ENCODE measurements at regions not wholly inside any gene's neighbourhood (a gene's known extent, or its start where the extent isn't known, plus 50 kb on each side); places are given as distances from the start of the nearest gene placed in this dataset.
A peak's percentile ranks its signal among the peaks of the same experiment; 100 is the strongest.

GRCh38 chr4:26136615-26137014, 184.2 kb upstream of the RBPJ start:
- Mint-ChIP-seq H3K4me3 (no peak overlapping the region), H3K9me3 (no peaks in the 10 kb centered on the region), H3K36me3 (peaks cover 16% of the 10 kb centered on the region), H3K27ac (no peak overlapping the region), H3K4me1 (peaks cover 86% of the 10 kb centered on the region)
- ATAC-seq (no peak), DNase-seq (ENCODE audit: low spot score in 2 of 2) (no peak)

DNA sequence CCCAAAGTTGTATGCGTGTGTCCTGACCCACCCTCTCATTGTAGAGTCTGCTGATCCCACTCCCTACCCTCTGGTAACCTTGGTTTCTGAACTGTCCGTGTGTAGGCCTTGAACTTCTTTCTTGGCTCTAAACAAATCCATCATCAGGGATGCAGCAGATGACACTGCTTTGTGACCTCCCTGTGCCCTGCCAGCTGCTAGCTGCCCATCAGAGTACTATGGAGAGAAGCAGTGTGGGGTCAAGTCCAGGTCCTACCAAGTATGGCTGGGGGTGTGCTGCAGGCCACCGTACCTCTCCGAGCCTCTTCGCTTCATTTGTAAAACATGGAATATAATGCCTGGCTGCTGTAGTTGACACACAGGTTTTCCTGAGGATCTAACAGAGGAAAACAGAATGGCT, 183.5 kb upstream of the RBPJ start:
- Mint-ChIP-seq H3K36me3 (peaks cover 9% of the 10 kb centered on the region), H3K27ac (no peak overlapping the region), H3K9me3 (no peaks in the 10 kb centered on the region), H3K4me1 (peaks cover 86% of the 10 kb centered on the region), H3K4me3 (no peak overlapping the region)
- DNase-seq (ENCODE audit: low spot score in 2 of 2) (no peak), ATAC-seq (no peak)

GRCh38 chr4:26139310-26139924, 181.4 kb upstream of the RBPJ start:
- Mint-ChIP-seq H3K4me3 (peak overlapping the region; percentile 19), H3K9me3 (no peaks in the 10 kb centered on the region), H3K4me1 (peaks cover 70% of the 10 kb centered on the region), H3K36me3 (no peaks in the 10 kb centered on the region), H3K27ac (peak overlapping the region; percentile 48)
- ATAC-seq (peak; percentile 82), DNase-seq (ENCODE audit: low spot score in 2 of 2) (no peak)

GRCh38 chr4:26140150-26140898, 180.5 kb upstream of the RBPJ start:
- no peaks in the 10 kb centered on the region for H3K36me3 Mint-ChIP-seq
- H3K4me1 Mint-ChIP-seq, result peaks cover 70% of the 10 kb centered on the region
- ATAC-seq, result peak; percentile 11
- H3K4me3 Mint-ChIP-seq, result no peak overlapping the region
- no peak for DNase-seq (ENCODE audit: low spot score in 2 of 2)
- H3K9me3 Mint-ChIP-seq, result no peaks in the 10 kb centered on the region
- H3K27ac Mint-ChIP-seq, result peak overlapping the region; percentile 48

GRCh38 chr4:26141051-26141721, 179.6 kb upstream of the RBPJ start:
- Mint-ChIP-seq H3K4me3 (peak overlapping the region; percentile 11), H3K9me3 (no peaks in the 10 kb centered on the region), H3K27ac (peak overlapping the region; percentile 10), H3K4me1 (peaks cover 65% of the 10 kb centered on the region), H3K36me3 (no peaks in the 10 kb centered on the region)
- ATAC-seq, result no peak
- no peak for DNase-seq (ENCODE audit: low spot score in 2 of 2)

DNA sequence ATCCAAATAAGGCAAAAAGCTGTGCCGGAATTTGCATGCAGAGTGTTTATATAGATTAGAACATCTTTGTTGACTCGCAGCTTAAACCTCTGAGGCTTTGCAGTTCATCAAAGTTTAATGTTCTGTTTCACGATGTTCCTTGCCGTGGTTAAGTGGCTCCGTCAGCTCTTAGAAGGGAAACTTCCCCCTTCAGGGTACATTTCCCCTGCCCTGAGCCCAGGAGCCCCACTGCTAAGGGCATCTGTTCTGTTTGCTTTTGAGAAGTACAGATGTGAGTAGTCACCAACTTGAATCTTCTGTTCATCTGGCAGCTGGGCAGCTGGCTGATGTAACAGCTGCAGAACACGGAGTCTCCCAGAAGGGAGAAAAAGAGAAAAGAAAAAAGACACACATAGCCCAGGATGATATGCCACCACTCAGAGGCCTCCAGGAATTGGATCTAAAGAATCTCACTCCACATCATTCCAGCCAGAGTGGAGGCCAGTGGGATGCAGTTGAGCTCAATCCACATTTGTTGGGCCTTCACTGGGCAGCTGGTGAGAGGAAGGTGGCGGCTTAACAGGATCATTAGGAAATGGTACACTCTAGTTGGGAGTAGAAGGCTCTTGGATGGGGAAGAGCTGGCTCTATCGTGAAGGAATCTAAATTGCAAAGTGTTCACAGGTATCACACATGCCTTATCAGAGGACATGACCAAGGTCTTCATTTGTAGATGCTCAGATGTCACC, 178.7 kb upstream of the RBPJ start:
- DNase-seq (ENCODE audit: low spot score in 2 of 2), result no peak
- no peaks in the 10 kb centered on the region for H3K9me3 Mint-ChIP-seq
- H3K4me1 Mint-ChIP-seq, result peaks cover 62% of the 10 kb centered on the region
- peak; percentile 46 for ATAC-seq
- H3K27ac Mint-ChIP-seq, result peak overlapping the region; percentile 10
- no peaks in the 10 kb centered on the region for H3K36me3 Mint-ChIP-seq
- H3K4me3 Mint-ChIP-seq, result peak overlapping the region; percentile 11

GRCh38 chr4:26144526-26145155, 176.2 kb upstream of the RBPJ start:
- peaks cover 55% of the 10 kb centered on the region for H3K4me1 Mint-ChIP-seq
- ATAC-seq, result no peak
- no peak for DNase-seq (ENCODE audit: low spot score in 2 of 2)
- H3K4me3 Mint-ChIP-seq, result peak overlapping the region; percentile 53
- no peaks in the 10 kb centered on the region for H3K36me3 Mint-ChIP-seq
- H3K27ac Mint-ChIP-seq, result peak overlapping the region; percentile 79
- no peaks in the 10 kb centered on the region for H3K9me3 Mint-ChIP-seq

DNA sequence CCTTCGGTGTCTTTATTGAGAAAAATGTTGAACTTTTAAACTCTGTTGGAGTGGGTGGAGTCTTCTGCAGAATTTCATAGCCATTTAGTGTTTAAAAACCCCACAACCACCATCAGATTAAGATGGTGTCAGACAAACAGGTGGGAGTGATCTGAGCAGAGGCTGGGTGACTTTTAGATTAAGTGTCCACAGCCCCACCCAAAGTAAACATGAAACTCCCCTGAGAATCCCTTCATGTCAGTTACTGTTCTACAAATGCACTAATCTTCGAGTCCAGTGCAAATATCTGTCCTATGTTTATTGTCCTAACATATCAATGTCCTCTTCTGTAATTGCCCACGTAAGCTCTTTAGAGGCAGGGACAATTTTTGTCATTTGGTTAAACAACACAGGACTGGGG, 175.6 kb upstream of the RBPJ start:
- Mint-ChIP-seq H3K36me3 (no peaks in the 10 kb centered on the region), H3K4me1 (peaks cover 53% of the 10 kb centered on the region), H3K9me3 (no peaks in the 10 kb centered on the region), H3K27ac (peak overlapping the region; percentile 79), H3K4me3 (peak overlapping the region; percentile 53)
- ATAC-seq, result peak; percentile 82
- no peak for DNase-seq (ENCODE audit: low spot score in 2 of 2)

DNA sequence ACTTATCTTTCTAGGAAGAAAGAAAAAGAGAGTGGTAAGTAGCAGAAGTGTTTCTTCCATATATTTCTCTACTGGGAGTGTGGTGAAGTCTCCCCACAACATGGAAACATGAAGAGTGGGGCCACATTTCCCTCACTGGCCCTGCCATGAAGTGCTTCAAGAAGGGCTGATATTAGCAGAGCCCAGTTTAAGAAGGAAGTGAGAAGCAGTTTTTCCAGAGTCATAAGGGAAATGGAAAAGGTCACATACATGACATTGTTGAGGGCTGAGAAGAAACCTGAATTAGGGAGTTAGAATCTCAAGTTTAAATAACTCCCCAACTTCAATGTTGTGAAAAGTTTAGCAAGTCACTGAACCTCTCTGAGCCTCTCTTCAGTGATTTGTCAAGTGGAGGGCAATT, 171.9 kb upstream of the RBPJ start:
- H3K4me1 Mint-ChIP-seq, result peaks cover 51% of the 10 kb centered on the region
- H3K4me3 Mint-ChIP-seq, result no peak overlapping the region

GRCh38 chr4:26150948-26151347, 169.9 kb upstream of the RBPJ start:
- no peaks in the 10 kb centered on the region for H3K36me3 Mint-ChIP-seq
- peaks cover 44% of the 10 kb centered on the region for H3K4me1 Mint-ChIP-seq
- no peak for DNase-seq (ENCODE audit: low spot score in 2 of 2)
- ATAC-seq, result peak; percentile 77
- H3K27ac Mint-ChIP-seq, result peak overlapping the region; percentile 78
- H3K9me3 Mint-ChIP-seq, result no peaks in the 10 kb centered on the region
- H3K4me3 Mint-ChIP-seq, result no peak overlapping the region

More for the DNA sequence above, 171.9 kb upstream of the RBPJ start:
- Mint-ChIP-seq H3K9me3 (no peaks in the 10 kb centered on the region), H3K27ac (peak overlapping the region; percentile 76), H3K36me3 (no peaks in the 10 kb centered on the region)
- DNase-seq (ENCODE audit: low spot score in 2 of 2) (no peak), ATAC-seq (no peak)

DNA sequence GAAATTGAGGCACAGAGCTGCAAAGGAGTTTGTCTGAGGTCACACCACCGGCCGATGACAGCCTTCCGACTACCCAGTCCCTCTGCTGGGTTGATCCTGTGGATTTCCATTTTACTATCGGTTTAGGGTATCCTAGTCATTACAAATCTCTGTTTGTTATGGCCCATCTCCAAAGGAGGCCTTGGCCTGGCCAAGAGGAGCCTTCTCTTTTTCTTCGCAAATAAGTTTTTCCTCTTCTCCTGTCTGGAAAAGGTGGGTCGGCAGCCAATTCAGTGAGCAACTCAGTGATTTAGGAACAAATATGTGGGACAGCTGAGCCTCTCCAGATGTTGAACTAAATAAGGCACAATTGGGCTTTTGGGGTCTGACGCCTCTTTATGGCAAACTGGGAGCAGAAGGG, 169.2 kb upstream of the RBPJ start:
- DNase-seq (ENCODE audit: low spot score in 2 of 2), result no peak
- H3K4me1 Mint-ChIP-seq, result peaks cover 42% of the 10 kb centered on the region
- peak overlapping the region; percentile 78 for H3K27ac Mint-ChIP-seq

DNA sequence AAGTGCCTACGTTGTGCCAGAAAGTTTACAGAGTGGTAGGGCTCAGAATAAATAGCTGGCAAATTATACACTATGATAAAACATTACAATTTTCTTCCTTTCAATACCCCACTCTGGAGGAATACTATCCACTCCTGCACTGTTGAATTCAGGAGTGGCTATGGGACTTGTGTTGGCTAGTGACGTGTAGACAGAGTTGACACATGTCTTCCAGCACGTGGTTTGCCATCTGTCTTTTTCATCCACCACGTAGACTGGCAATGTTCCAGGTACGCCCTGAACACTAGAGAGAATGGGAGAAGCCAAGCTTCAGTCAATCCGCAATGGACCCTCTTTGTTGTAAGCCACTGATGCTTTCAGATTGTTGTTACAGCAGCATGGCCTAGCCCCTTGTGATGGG, 168.8 kb upstream of the RBPJ start:
- no peak for DNase-seq (ENCODE audit: low spot score in 2 of 2)
- no peaks in the 10 kb centered on the region for H3K9me3 Mint-ChIP-seq
- H3K27ac Mint-ChIP-seq, result peak overlapping the region; percentile 78
- ATAC-seq, result no peak
- H3K36me3 Mint-ChIP-seq, result no peaks in the 10 kb centered on the region
- H3K4me3 Mint-ChIP-seq, result no peak overlapping the region
- peaks cover 38% of the 10 kb centered on the region for H3K4me1 Mint-ChIP-seq

More for the DNA sequence above, 169.2 kb upstream of the RBPJ start:
- H3K9me3 Mint-ChIP-seq, result no peaks in the 10 kb centered on the region
- ATAC-seq, result no peak
- no peak overlapping the region for H3K4me3 Mint-ChIP-seq
- H3K36me3 Mint-ChIP-seq, result no peaks in the 10 kb centered on the region

GRCh38 chr4:26157541-26157940, 163.3 kb upstream of the RBPJ start:
- Mint-ChIP-seq H3K36me3 (no peaks in the 10 kb centered on the region), H3K4me3 (no peak overlapping the region), H3K9me3 (no peaks in the 10 kb centered on the region), H3K4me1 (peaks cover 35% of the 10 kb centered on the region), H3K27ac (no peak overlapping the region)
- DNase-seq (ENCODE audit: low spot score in 2 of 2) (no peak), ATAC-seq (no peak)

- peak overlapping the region; percentile 14 for H3K27ac Mint-ChIP-seq
- no peaks in the 10 kb centered on the region for H3K9me3 Mint-ChIP-seq
- H3K4me1 Mint-ChIP-seq, result peaks cover 37% of the 10 kb centered on the region
- ATAC-seq (no peak), DNase-seq (ENCODE audit: low spot score in 2 of 2) (no peak)
- H3K36me3 Mint-ChIP-seq, result no peaks in the 10 kb centered on the region
- H3K4me3 Mint-ChIP-seq, result no peak overlapping the region
These were observed 160.2 kb upstream of the RBPJ start for GRCh38 chr4:26160591-26160990.

All from stimulated activated effector memory CD8-positive, alpha-beta T cell treated with anti-CD3 and anti-CD28 coated beads, Interleukin-12 subunit alpha, Interleukin-12 subunit beta, amount 100 ng/mL, for 72 hours (primary cell).